K562 (cell line): ENCODE measurements at regions not wholly inside any gene's neighbourhood (a gene's known extent, or its start where the extent isn't known, plus 50 kb on each side); places are given as distances from the start of the nearest gene placed in this dataset.

Experiments used
- ATAC-seq: fragments of 200-7000 bp; cut with Tn5 transposase; 3 replicates; pipeline ENCODE4 v1.9.1; 2020; ENCODE audit warnings: moderate library complexity
- BruUV-seq: library from RNA; stranded (reverse); fragments of 400-500 nt; replicated peaks from 2 replicates; lab custom pipeline; 2021; lab: Mats Ljungman, UMichigan
- CTCF ChIA-PET: fragments of 300-600 bp; formaldehyde crosslinking; extraction: SDS; loops from one replicate; lab custom pipeline; 2021; ENCODE audit warnings: low intra/inter-chr PET ratio; lab: Yijun Ruan, JAX
- POLR2A ChIA-PET: fragments of 300-600, 350-650 bp; sonication (Branson Sonifier 250); formaldehyde crosslinking; extraction: SDS; loops from one replicate; lab custom pipeline; 2021; ENCODE audit warnings: antibody characterized with exemption, inconsistent platforms; lab: Yijun Ruan, JAX
- DNase-seq, 4 experiments: peaks; one replicate each; pipeline versions ENCODE4 v3.0.0 to v3.0.0-alpha.2; 2011 to 2018; ENCODE audit warnings: low spot score in 3 of 4, mixed read lengths in 3 of 4; ENCODE audit errors: extremely low read depth in 1 of 4
- FAIRE-seq: peaks from 2 replicates; lab custom pipeline; 2011; peaks lifted over from hg19 to GRCh38; lab: Jason Lieb, UNC
- H2AFZ ChIP-seq: 2 replicates; pipeline ENCODE4 v1.6.0; 2011; ENCODE audit warnings: low read depth, low read length, control low read depth, inconsistent platforms
- H3K27ac ChIP-seq: fragments of 200-600 bp; 3 replicates; pipeline ENCODE4 v1.8.0; 2011; ENCODE audit warnings: low read depth, mild to moderate bottlenecking, control low read depth, inconsistent platforms, low read length, moderate library complexity, mixed read lengths; ENCODE audit errors: extremely low read depth
- H3K27me3 ChIP-seq, 2 experiments: fragments of 300-600 bp in 1 of 2; 2 replicates in 1 of 2; 3 replicates in 1 of 2; pipeline versions ENCODE4 v1.6.0 to v1.8.0; 2011; ENCODE audit warnings: inconsistent platforms in 2 of 2, low read length in 2 of 2, mild to moderate bottlenecking in 1 of 2, mixed read lengths in 1 of 2, moderate library complexity in 1 of 2; ENCODE audit not compliant: control insufficient read depth in 2 of 2, insufficient read depth in 2 of 2
- H3K36me3 ChIP-seq: fragments of 300-600 bp; 3 replicates; pipeline ENCODE4 v1.8.0; 2011; ENCODE audit warnings: mild to moderate bottlenecking, low read length, inconsistent platforms; ENCODE audit not compliant: control insufficient read depth, insufficient read depth
- H3K4me1 ChIP-seq, 2 experiments: fragments of 200-600 bp in 1 of 2; replicated peaks in 1 of 2; 2 replicates in 1 of 2; 3 replicates in 1 of 2; pipeline versions ENCODE4 v1.5.1 to v1.8.0; 2011; ENCODE audit warnings: inconsistent platforms in 2 of 2, low read length in 2 of 2, mild to moderate bottlenecking in 1 of 2, mixed read lengths in 1 of 2, moderate library complexity in 1 of 2; ENCODE audit not compliant: control insufficient read depth in 2 of 2, insufficient read depth in 2 of 2
- H3K4me2 ChIP-seq: 2 replicates; pipeline ENCODE4 v1.6.1; 2011; ENCODE audit warnings: low read length, control low read depth, inconsistent platforms, mixed read lengths; ENCODE audit not compliant: insufficient read depth
- H3K4me3 ChIP-seq: fragments of 200-600 bp; sonication (generic), shearing (Covaris generic); 2 replicates; pipeline ENCODE4 v1.5.1; 2016; ENCODE audit warnings: control low read depth, inconsistent platforms
- H3K79me2 ChIP-seq: fragments of 200-600 bp; 3 replicates; pipeline ENCODE4 v1.8.0; 2011; ENCODE audit warnings: low read length, inconsistent platforms; ENCODE audit not compliant: control insufficient read depth, insufficient read depth
- H3K9ac ChIP-seq, 2 experiments: 2 replicates each; pipeline versions ENCODE4 v1.6.0 to v1.6.1; 2011; ENCODE audit warnings: low read depth in 2 of 2, low read length in 2 of 2, control low read depth in 1 of 2, inconsistent platforms in 1 of 2, mild to moderate bottlenecking in 1 of 2, mixed read lengths in 1 of 2; ENCODE audit not compliant: insufficient read depth in 1 of 2
- H3K9me1 ChIP-seq: one replicate; pipeline ENCODE4 v1.6.0; 2011; ENCODE audit warnings: inconsistent platforms, mild to moderate bottlenecking, low read length, moderate library complexity; ENCODE audit not compliant: control insufficient read depth, insufficient read depth
- H3K9me3 ChIP-seq: replicated peaks from 2 replicates; pipeline ENCODE4 v1.5.1; 2011; ENCODE audit warnings: low read depth, low read length, inconsistent platforms; ENCODE audit not compliant: control insufficient read depth, insufficient read depth
- H4K20me1 ChIP-seq: replicated peaks from 2 replicates; pipeline ENCODE4 v1.6.1; 2011; ENCODE audit warnings: low read length, inconsistent platforms, mixed read lengths; ENCODE audit not compliant: control insufficient read depth, insufficient read depth
- HDAC2 ChIP-seq: fragments of 450-650 bp; IDR thresholded peaks from 2 replicates; pipeline ENCODE4 v1.6.1; 2016; ENCODE audit warnings: mild to moderate bottlenecking
- HDAC3 ChIP-seq: fragments of 450-650 bp; IDR thresholded peaks from 2 replicates; pipeline ENCODE4 v1.6.1; 2018; ENCODE audit warnings: borderline replicate concordance, mild to moderate bottlenecking, moderate library complexity; ENCODE audit not compliant: partially characterized antibody
- HMGN3 ChIP-seq: IDR thresholded peaks from 2 replicates; pipeline ENCODE4 v1.6.1; 2011; ENCODE audit warnings: borderline replicate concordance, low read depth, mild to moderate bottlenecking, mixed read lengths, low read length; ENCODE audit not compliant: insufficient read length; ENCODE audit errors: extremely low read depth
- KDM4B ChIP-seq, 2 experiments: fragments of 450-650 bp in 1 of 2; sonication (generic) in 1 of 2; IDR thresholded peaks; 2 replicates each; pipeline ENCODE4 v1.6.1; 2016 to 2017; ENCODE audit warnings: borderline replicate concordance in 2 of 2, antibody characterized with exemption in 1 of 2, low read depth in 1 of 2, mild to moderate bottlenecking in 1 of 2
- MYNN ChIP-seq, 2 experiments: sonication (generic); formaldehyde crosslinking in 1 of 2; IDR thresholded peaks; 2 replicates each; pipeline versions ENCODE4 v1.5.0 to v1.6.1; 2016 to 2020; ENCODE audit warnings: antibody characterized with exemption in 1 of 2, missing genetic modification reagents in 1 of 2
- RCOR1 ChIP-seq, 2 experiments: IDR thresholded peaks; 2 replicates each; pipeline ENCODE4 v1.6.1; 2012; ENCODE audit warnings: low read depth in 2 of 2, low read length in 2 of 2, borderline replicate concordance in 1 of 2, improper control_type of control experiment in 1 of 2
- TGIF2 ChIP-seq: sonication (generic); formaldehyde crosslinking; IDR thresholded peaks from 2 replicates; pipeline ENCODE4 v1.8.1; 2022; ENCODE audit warnings: mild to moderate bottlenecking, missing genetic modification reagents, moderate library complexity
- XRCC3 ChIP-seq: fragments of 450-650 bp; IDR thresholded peaks from 2 replicates; pipeline ENCODE4 v1.6.1; 2017; ENCODE audit warnings: mild to moderate bottlenecking, moderate library complexity
- ZC3H11A ChIP-seq: IDR thresholded peaks from 2 replicates; pipeline ENCODE4 v1.6.1; 2012; ENCODE audit warnings: low read depth, low read length, improper control_type of control experiment
- ZHX1 ChIP-seq: fragments of 150-350 bp; conservative IDR thresholded peaks from 2 replicates; pipeline ENCODE4 v1.6.1; 2014; ENCODE audit warnings: low read length
- WGBS: fragments of 100-300 bp; shearing (Covaris generic); methylation state at CpG from one replicate; pipeline ENCODE4 v1.1.6; 2016; ENCODE audit warnings: low coverage, mixed read lengths; ENCODE audit not compliant: insufficient coverage; ENCODE audit errors: missing lambda C conversion rate; 5-methylcytosine and 5-hydroxymethylcytosine counted together
- in situ Hi-C: fragments of 300-500 bp; cut with MboI; formaldehyde crosslinking; loops from 4 replicates; pipeline ENCODE4 v1.15.0; 2018; ENCODE audit warnings: inconsistent platforms, mixed read lengths
- intact Hi-C: fragments of 100-400 bp; cut with micrococcal nuclease; formaldehyde crosslinking; loops from 2 replicates; pipeline ENCODE4 v1.14.2; 2022

GRCh38 chr14:30020271-30020670 lies 92.6 kb upstream of the PRKD1 start:
- POLR2A ChIA-PET, result no interaction called here
- in situ Hi-C loops, result loop anchor here (25.0 kb wide), 1 partner anchor 458 kb away; no protein-coding TSS in a partner anchor
- ATAC-seq, result no peak

More at GRCh38 chr14:30020271-30020670, 92.6 kb upstream of the PRKD1 start:
- H3K27ac ChIP-seq, result no peak overlapping the region
- intact Hi-C loops, result no loop called here
- H3K27me3 ChIP-seq, result no peaks in the 10 kb centered on the region
- H2AFZ ChIP-seq, result no peak overlapping the region
- no TSS peak for BruUV-seq
- H3K4me3 ChIP-seq, result no peak overlapping the region
- H3K36me3 ChIP-seq, result no peaks in the 10 kb centered on the region
- CTCF ChIA-PET, result no interaction called here
- no peak for FAIRE-seq
- no peak overlapping the region for H3K4me2 ChIP-seq
- TF ChIP-seq ZHX1 (no peak), RCOR1 (IDR thresholded peaks at IDR 0.05; ENCODE audit: borderline replicate concordance in 1 of 2, low read depth in 2 of 2, low read length in 2 of 2) (no peak), MYNN (IDR thresholded peaks at IDR 0.05) (no peak), MYNN (CRISPR knock-in tag; IDR thresholded peaks at IDR 0.05) (no peak), XRCC3 (no peak), HMGN3 (no peak), ZC3H11A (no peak), KDM4B (IDR thresholded peaks at IDR 0.05; ENCODE audit: borderline replicate concordance in 2 of 2, low read depth in 1 of 2) (no peak), HDAC3 (no peak), TGIF2 (CRISPR knock-in tag) (no peak), HDAC2 (no peak)
- no peaks in the 10 kb centered on the region for H4K20me1 ChIP-seq
- WGBS, result 5% methylated on average over 2 of the region's 2 CpGs
- no peaks in the 10 kb centered on the region for H3K4me1 ChIP-seq
- no peaks in the 10 kb centered on the region for H3K9me1 ChIP-seq
- no peaks in the 10 kb centered on the region for H3K9me3 ChIP-seq
- DNase-seq, result no peak
- no peaks in the 10 kb centered on the region for H3K79me2 ChIP-seq
- no peak overlapping the region for H3K9ac ChIP-seq
